ENCODE measurements at regions not wholly inside any gene's neighbourhood (a gene's known extent, or its start where the extent isn't known, plus 50 kb on each side); places are given as distances from the start of the nearest gene placed in this dataset.

DNA sequence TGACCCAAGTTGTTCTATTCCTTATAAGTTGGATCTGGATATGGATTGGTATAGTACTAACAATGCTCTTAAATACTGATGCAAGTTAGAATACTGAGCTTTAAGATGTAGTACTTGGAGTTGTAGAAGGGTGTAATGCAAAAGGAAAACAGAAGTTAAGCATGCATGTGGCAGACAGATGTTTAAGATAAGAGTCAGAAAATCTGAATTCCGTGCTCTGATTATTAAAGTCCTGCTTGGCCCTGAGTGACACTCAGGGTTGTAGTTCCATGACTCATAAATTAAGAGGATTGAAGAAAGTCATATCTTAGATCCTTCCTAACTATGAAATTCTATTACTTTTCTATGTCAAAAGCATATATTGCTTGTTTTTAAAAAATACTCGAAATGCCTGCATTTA, 250.6 kb downstream of the RPRM start:
- DNase-seq (ENCODE audit: low read depth), result no peak
- no peak overlapping the region for H3K4me3 ChIP-seq (ENCODE audit: low read depth, low read length)
- TF ChIP-seq, protein P1, sequence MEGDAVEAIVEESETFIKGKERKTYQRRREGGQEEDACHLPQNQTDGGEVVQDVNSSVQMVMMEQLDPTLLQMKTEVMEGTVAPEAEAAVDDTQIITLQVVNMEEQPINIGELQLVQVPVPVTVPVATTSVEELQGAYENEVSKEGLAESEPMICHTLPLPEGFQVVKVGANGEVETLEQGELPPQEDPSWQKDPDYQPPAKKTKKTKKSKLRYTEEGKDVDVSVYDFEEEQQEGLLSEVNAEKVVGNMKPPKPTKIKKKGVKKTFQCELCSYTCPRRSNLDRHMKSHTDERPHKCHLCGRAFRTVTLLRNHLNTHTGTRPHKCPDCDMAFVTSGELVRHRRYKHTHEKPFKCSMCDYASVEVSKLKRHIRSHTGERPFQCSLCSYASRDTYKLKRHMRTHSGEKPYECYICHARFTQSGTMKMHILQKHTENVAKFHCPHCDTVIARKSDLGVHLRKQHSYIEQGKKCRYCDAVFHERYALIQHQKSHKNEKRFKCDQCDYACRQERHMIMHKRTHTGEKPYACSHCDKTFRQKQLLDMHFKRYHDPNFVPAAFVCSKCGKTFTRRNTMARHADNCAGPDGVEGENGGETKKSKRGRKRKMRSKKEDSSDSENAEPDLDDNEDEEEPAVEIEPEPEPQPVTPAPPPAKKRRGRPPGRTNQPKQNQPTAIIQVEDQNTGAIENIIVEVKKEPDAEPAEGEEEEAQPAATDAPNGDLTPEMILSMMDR (IDR thresholded peaks at IDR 0.05; ENCODE audit: insufficient read depth, low read depth, low read length), result no peak

DNA sequence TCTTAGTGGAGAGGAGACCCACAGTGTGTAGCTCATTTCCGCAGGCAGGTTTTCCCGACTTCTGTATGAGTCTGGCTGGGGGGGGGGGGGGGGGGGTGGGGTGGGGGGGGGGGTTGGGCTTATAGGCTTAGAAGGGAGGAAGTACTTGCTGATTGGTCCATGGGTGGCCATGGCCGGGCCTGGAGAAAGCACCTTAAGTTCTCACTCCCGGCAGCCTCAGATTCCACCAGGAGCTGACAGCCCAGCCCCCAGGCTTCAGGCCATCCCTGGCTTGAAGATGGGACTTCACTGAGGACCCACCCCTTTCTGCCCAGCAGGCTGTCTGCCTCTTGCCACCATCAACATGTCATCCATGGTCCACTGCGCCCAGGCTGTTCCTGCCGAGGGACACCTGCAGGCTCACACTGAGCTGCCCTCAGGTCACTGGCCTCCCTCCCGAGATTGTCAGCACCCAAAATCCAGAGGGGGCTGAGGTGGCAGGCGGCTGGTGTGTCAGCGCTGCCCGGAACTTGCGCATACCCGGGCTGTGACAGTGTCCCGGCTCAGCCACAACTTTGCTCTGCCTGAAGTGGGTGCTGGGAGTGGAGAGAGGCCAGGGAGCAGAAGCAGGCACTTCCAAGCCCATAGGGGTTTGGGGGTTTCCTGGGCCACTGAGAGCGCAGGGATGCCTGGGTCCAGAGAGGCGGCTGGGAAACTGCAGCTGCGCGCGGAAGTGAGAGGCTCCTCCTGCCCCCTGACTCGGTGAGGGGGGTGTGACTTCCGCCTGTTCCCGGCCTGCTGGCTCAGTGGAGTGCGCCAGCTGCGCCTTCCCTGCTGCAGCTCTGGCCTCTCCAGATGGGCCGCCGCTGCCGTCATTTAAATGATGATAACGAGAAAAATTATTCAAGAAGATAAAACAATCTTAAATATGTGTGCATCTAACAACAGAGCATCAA, 256.1 kb downstream of the RPRM start:
- TF ChIP-seq, protein P1 (IDR thresholded peaks at IDR 0.05; ENCODE audit: insufficient read depth, low read depth, low read length), result no peak
- DNase-seq (ENCODE audit: low read depth), result no peak
- no peak overlapping the region for H3K4me3 ChIP-seq (ENCODE audit: low read depth, low read length)

DNA sequence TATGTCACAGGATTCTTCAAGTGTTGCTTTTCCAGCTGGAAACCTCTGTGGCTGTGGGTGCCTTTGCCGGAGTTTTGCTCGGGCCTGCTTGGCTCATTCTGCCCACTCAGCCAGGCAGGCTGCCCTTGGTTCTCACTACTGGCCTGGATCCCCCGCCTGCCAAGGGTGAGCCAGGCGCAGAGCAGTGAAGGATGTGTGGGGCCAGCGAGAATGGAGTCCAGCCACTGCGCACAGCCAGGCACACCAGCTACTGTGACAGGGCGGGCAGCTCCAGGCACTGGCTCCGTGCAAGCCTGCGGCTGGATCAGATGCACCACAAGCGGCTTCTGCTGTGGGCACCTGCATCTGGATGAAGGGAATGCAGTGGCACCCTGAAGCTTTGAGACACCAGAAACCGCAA, 257.1 kb downstream of the RPRM start:
- no peak overlapping the region for H3K4me3 ChIP-seq (ENCODE audit: low read depth, low read length)
- TF ChIP-seq, protein P1 (IDR thresholded peaks at IDR 0.05; ENCODE audit: insufficient read depth, low read depth, low read length), result no peak
- no peak for DNase-seq (ENCODE audit: low read depth)

DNA sequence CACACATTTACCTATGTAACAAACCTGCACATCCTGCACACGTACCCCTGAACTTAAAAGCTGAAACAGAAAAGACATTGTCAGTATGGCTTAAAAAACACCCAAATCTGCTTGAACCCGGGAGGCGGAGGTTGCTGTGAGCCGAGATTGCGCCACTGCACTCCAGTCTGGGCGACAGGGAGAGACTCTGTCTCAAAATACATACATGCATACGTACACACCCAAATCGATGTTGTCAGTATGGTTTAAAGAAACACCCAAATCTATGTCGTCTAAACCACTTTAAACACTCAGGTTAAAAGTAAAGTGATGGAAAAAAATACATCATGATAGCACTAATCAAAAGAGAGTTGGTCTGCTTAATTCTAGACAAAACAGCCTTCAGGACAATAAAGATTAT, 257.5 kb downstream of the RPRM start:
- TF ChIP-seq, protein P1 (IDR thresholded peaks at IDR 0.05; ENCODE audit: insufficient read depth, low read depth, low read length), result no peak
- no peak for DNase-seq (ENCODE audit: low read depth)
- H3K4me3 ChIP-seq (ENCODE audit: low read depth, low read length), result no peak overlapping the region

DNA sequence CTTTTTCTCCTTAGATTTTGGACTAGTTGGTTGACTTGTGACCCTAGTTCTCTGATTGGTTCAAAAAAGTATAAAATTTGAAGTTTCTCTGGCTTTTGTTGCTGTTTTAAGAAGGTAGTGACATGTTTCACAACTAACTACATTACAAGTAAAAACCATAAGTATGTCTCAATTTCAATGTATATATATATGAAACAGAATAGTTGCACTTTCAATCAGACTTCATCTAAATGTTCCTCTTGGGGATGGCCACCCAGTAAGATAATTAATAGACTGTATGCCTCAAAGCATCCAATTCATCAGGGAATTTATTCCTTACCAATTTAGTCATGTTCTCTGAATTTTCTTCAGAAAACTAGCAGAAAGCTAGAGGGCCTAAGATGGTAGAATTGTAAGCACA, 259.7 kb downstream of the RPRM start:
- no peak for DNase-seq (ENCODE audit: low read depth)
- TF ChIP-seq, protein P1 (IDR thresholded peaks at IDR 0.05; ENCODE audit: insufficient read depth, low read depth, low read length), result no peak
- no peak overlapping the region for H3K4me3 ChIP-seq (ENCODE audit: low read depth, low read length)

DNA sequence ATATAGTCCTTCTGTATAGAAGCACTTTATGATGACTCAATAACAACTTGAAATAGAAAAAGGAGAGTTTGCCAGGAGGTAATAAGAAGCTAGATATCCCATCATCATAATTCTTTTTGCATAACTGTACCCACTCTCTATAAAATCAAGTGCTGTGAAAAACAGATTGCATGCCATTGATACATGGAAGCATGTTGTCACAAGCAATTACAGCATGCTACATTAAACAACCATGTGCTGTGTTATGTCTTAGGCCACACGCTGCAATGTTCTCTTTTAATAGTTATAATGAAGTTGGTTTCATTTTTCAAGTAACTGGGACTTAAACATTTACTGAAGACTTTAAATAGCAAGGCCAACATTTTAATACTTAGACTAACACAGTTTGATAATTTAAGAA, 264.2 kb downstream of the RPRM start:
- no peak overlapping the region for H3K4me3 ChIP-seq (ENCODE audit: low read depth, low read length)
- DNase-seq (ENCODE audit: low read depth), result no peak
- TF ChIP-seq, protein P1 (IDR thresholded peaks at IDR 0.05; ENCODE audit: insufficient read depth, low read depth, low read length), result no peak

All from fibroblast of villous mesenchyme (primary cell).